ENCODE measurements at regions not wholly inside any gene's neighbourhood (a gene's known extent, or its start where the extent isn't known, plus 50 kb on each side); places are given as distances from the start of the nearest gene placed in this dataset.

GRCh38 chr12:89901906-89902642, 193.4 kb upstream of the ATP2B1 start:
- no peaks in the 10 kb centered on the region for H3K4me1 ChIP-seq (ENCODE audit: control insufficient read depth in 2 of 2, insufficient read depth in 2 of 2, low read length in 1 of 2)
- no peaks in the 10 kb centered on the region for H3K36me3 ChIP-seq (ENCODE audit: control insufficient read depth in 2 of 2, insufficient read depth in 2 of 2, low read length in 1 of 2)
- no peak overlapping the region for H3K27ac ChIP-seq (ENCODE audit: low read depth in 2 of 2, low read length in 1 of 2)
- no peak overlapping the region for H3K4me3 ChIP-seq (ENCODE audit: low read depth in 1 of 2, low read length in 2 of 2)
- H3K27me3 ChIP-seq (ENCODE audit: control insufficient read depth in 1 of 2, insufficient read depth in 2 of 2, low read length in 2 of 2) = no peaks in the 10 kb centered on the region
- H3K9me3 ChIP-seq (ENCODE audit: control insufficient read depth in 2 of 2, insufficient read depth in 1 of 2, low read depth in 1 of 2, low read length in 1 of 2) = no peaks in the 10 kb centered on the region
- whole genome bisulfite sequencing, 2 donors = 0 to 14% methylated on average over 1 of the region's 1 CpG

GRCh38 chr12:89901319-89901718, 192.7 kb upstream of the ATP2B1 start:
- no peak overlapping the region for H3K27ac ChIP-seq (ENCODE audit: low read depth in 2 of 2, low read length in 1 of 2)
- H3K9me3 ChIP-seq (ENCODE audit: control insufficient read depth in 2 of 2, insufficient read depth in 1 of 2, low read depth in 1 of 2, low read length in 1 of 2) = no peaks in the 10 kb centered on the region
- H3K4me3 ChIP-seq (ENCODE audit: low read depth in 1 of 2, low read length in 2 of 2) = no peak overlapping the region
- no peaks in the 10 kb centered on the region for H3K4me1 ChIP-seq (ENCODE audit: control insufficient read depth in 2 of 2, insufficient read depth in 2 of 2, low read length in 1 of 2)
- WGBS, 2 donors = 74 to 84% methylated on average over 2 of the region's 2 CpGs
- no peaks in the 10 kb centered on the region for H3K27me3 ChIP-seq (ENCODE audit: control insufficient read depth in 1 of 2, insufficient read depth in 2 of 2, low read length in 2 of 2)
- H3K36me3 ChIP-seq (ENCODE audit: control insufficient read depth in 2 of 2, insufficient read depth in 2 of 2, low read length in 1 of 2) = no peaks in the 10 kb centered on the region

GRCh38 chr12:89899651-89900050, 191.0 kb upstream of the ATP2B1 start:
- Histone ChIP-seq H3K27ac (ENCODE audit: low read depth in 2 of 2, low read length in 1 of 2) (no peak overlapping the region), H3K9me3 (ENCODE audit: control insufficient read depth in 2 of 2, insufficient read depth in 1 of 2, low read depth in 1 of 2, low read length in 1 of 2) (no peaks in the 10 kb centered on the region), H3K4me3 (ENCODE audit: low read depth in 1 of 2, low read length in 2 of 2) (no peak overlapping the region), H3K4me1 (ENCODE audit: control insufficient read depth in 2 of 2, insufficient read depth in 2 of 2, low read length in 1 of 2) (no peaks in the 10 kb centered on the region), H3K36me3 (ENCODE audit: control insufficient read depth in 2 of 2, insufficient read depth in 2 of 2, low read length in 1 of 2) (no peaks in the 10 kb centered on the region), H3K27me3 (ENCODE audit: control insufficient read depth in 1 of 2, insufficient read depth in 2 of 2, low read length in 2 of 2) (no peaks in the 10 kb centered on the region)
- 91% methylated on average over 2 of the region's 2 CpGs for WGBS, 2 donors

GRCh38 chr12:89895591-89895990, 187.0 kb upstream of the ATP2B1 start:
- no peak overlapping the region for H3K27ac ChIP-seq (ENCODE audit: low read depth in 2 of 2, low read length in 1 of 2)
- H3K36me3 ChIP-seq (ENCODE audit: control insufficient read depth in 2 of 2, insufficient read depth in 2 of 2, low read length in 1 of 2) = no peaks in the 10 kb centered on the region
- H3K27me3 ChIP-seq (ENCODE audit: control insufficient read depth in 1 of 2, insufficient read depth in 2 of 2, low read length in 2 of 2) = no peaks in the 10 kb centered on the region
- no peak overlapping the region for H3K4me3 ChIP-seq (ENCODE audit: low read depth in 1 of 2, low read length in 2 of 2)
- 87 to 89% methylated on average over 2 of the region's 2 CpGs for WGBS, 2 donors
- H3K9me3 ChIP-seq (ENCODE audit: control insufficient read depth in 2 of 2, insufficient read depth in 1 of 2, low read depth in 1 of 2, low read length in 1 of 2) = no peaks in the 10 kb centered on the region
- H3K4me1 ChIP-seq (ENCODE audit: control insufficient read depth in 2 of 2, insufficient read depth in 2 of 2, low read length in 1 of 2) = no peaks in the 10 kb centered on the region

GRCh38 chr12:89895101-89895500, 186.5 kb upstream of the ATP2B1 start:
- H3K27ac ChIP-seq (ENCODE audit: low read depth in 2 of 2, low read length in 1 of 2) = no peak overlapping the region
- H3K9me3 ChIP-seq (ENCODE audit: control insufficient read depth in 2 of 2, insufficient read depth in 1 of 2, low read depth in 1 of 2, low read length in 1 of 2) = no peaks in the 10 kb centered on the region
- no peaks in the 10 kb centered on the region for H3K36me3 ChIP-seq (ENCODE audit: control insufficient read depth in 2 of 2, insufficient read depth in 2 of 2, low read length in 1 of 2)
- H3K27me3 ChIP-seq (ENCODE audit: control insufficient read depth in 1 of 2, insufficient read depth in 2 of 2, low read length in 2 of 2) = no peaks in the 10 kb centered on the region
- no peak overlapping the region for H3K4me3 ChIP-seq (ENCODE audit: low read depth in 1 of 2, low read length in 2 of 2)
- 88 to 93% methylated on average over 5 of the region's 5 CpGs for WGBS, 2 donors
- no peaks in the 10 kb centered on the region for H3K4me1 ChIP-seq (ENCODE audit: control insufficient read depth in 2 of 2, insufficient read depth in 2 of 2, low read length in 1 of 2)

GRCh38 chr12:89893972-89894706, 185.5 kb upstream of the ATP2B1 start:
- no peak overlapping the region for H3K27ac ChIP-seq (ENCODE audit: low read depth in 2 of 2, low read length in 1 of 2)
- H3K36me3 ChIP-seq (ENCODE audit: control insufficient read depth in 2 of 2, insufficient read depth in 2 of 2, low read length in 1 of 2) = no peaks in the 10 kb centered on the region
- H3K9me3 ChIP-seq (ENCODE audit: control insufficient read depth in 2 of 2, insufficient read depth in 1 of 2, low read depth in 1 of 2, low read length in 1 of 2) = no peaks in the 10 kb centered on the region
- no peaks in the 10 kb centered on the region for H3K27me3 ChIP-seq (ENCODE audit: control insufficient read depth in 1 of 2, insufficient read depth in 2 of 2, low read length in 2 of 2)
- H3K4me1 ChIP-seq (ENCODE audit: control insufficient read depth in 2 of 2, insufficient read depth in 2 of 2, low read length in 1 of 2) = no peaks in the 10 kb centered on the region
- 71 to 79% methylated on average over 1 of the region's 1 CpG for WGBS, 2 donors
- H3K4me3 ChIP-seq (ENCODE audit: low read depth in 1 of 2, low read length in 2 of 2) = no peak overlapping the region

GRCh38 chr12:89892436-89892835, 183.8 kb upstream of the ATP2B1 start:
- Histone ChIP-seq H3K27ac (ENCODE audit: low read depth in 2 of 2, low read length in 1 of 2) (no peak overlapping the region), H3K4me1 (ENCODE audit: control insufficient read depth in 2 of 2, insufficient read depth in 2 of 2, low read length in 1 of 2) (no peaks in the 10 kb centered on the region), H3K36me3 (ENCODE audit: control insufficient read depth in 2 of 2, insufficient read depth in 2 of 2, low read length in 1 of 2) (no peaks in the 10 kb centered on the region), H3K4me3 (ENCODE audit: low read depth in 1 of 2, low read length in 2 of 2) (no peak overlapping the region), H3K27me3 (ENCODE audit: control insufficient read depth in 1 of 2, insufficient read depth in 2 of 2, low read length in 2 of 2) (no peaks in the 10 kb centered on the region), H3K9me3 (ENCODE audit: control insufficient read depth in 2 of 2, insufficient read depth in 1 of 2, low read depth in 1 of 2, low read length in 1 of 2) (no peaks in the 10 kb centered on the region)

GRCh38 chr12:89891933-89892332, 183.3 kb upstream of the ATP2B1 start:
- Histone ChIP-seq H3K4me3 (ENCODE audit: low read depth in 1 of 2, low read length in 2 of 2) (no peak overlapping the region), H3K9me3 (ENCODE audit: control insufficient read depth in 2 of 2, insufficient read depth in 1 of 2, low read depth in 1 of 2, low read length in 1 of 2) (no peaks in the 10 kb centered on the region), H3K4me1 (ENCODE audit: control insufficient read depth in 2 of 2, insufficient read depth in 2 of 2, low read length in 1 of 2) (no peaks in the 10 kb centered on the region), H3K27ac (ENCODE audit: low read depth in 2 of 2, low read length in 1 of 2) (no peak overlapping the region), H3K27me3 (ENCODE audit: control insufficient read depth in 1 of 2, insufficient read depth in 2 of 2, low read length in 2 of 2) (no peaks in the 10 kb centered on the region), H3K36me3 (ENCODE audit: control insufficient read depth in 2 of 2, insufficient read depth in 2 of 2, low read length in 1 of 2) (no peaks in the 10 kb centered on the region)

- Histone ChIP-seq H3K4me1 (ENCODE audit: control insufficient read depth in 2 of 2, insufficient read depth in 2 of 2, low read length in 1 of 2) (no peaks in the 10 kb centered on the region), H3K36me3 (ENCODE audit: control insufficient read depth in 2 of 2, insufficient read depth in 2 of 2, low read length in 1 of 2) (no peaks in the 10 kb centered on the region), H3K27ac (ENCODE audit: low read depth in 2 of 2, low read length in 1 of 2) (no peak overlapping the region), H3K9me3 (ENCODE audit: control insufficient read depth in 2 of 2, insufficient read depth in 1 of 2, low read depth in 1 of 2, low read length in 1 of 2) (no peaks in the 10 kb centered on the region), H3K4me3 (ENCODE audit: low read depth in 1 of 2, low read length in 2 of 2) (no peak overlapping the region), H3K27me3 (ENCODE audit: control insufficient read depth in 1 of 2, insufficient read depth in 2 of 2, low read length in 2 of 2) (no peaks in the 10 kb centered on the region)
- 82 to 94% methylated on average over 2 of the region's 2 CpGs for WGBS, 2 donors
Measured at GRCh38 chr12:89890161-89890560, 181.5 kb upstream of the ATP2B1 start.

- no peaks in the 10 kb centered on the region for H3K36me3 ChIP-seq (ENCODE audit: control insufficient read depth in 2 of 2, insufficient read depth in 2 of 2, low read length in 1 of 2)
- H3K9me3 ChIP-seq (ENCODE audit: control insufficient read depth in 2 of 2, insufficient read depth in 1 of 2, low read depth in 1 of 2, low read length in 1 of 2) = no peaks in the 10 kb centered on the region
- H3K27me3 ChIP-seq (ENCODE audit: control insufficient read depth in 1 of 2, insufficient read depth in 2 of 2, low read length in 2 of 2) = no peaks in the 10 kb centered on the region
- 94% methylated on average over 4 of the region's 4 CpGs for WGBS, 2 donors
- no peak overlapping the region for H3K4me3 ChIP-seq (ENCODE audit: low read depth in 1 of 2, low read length in 2 of 2)
- no peak overlapping the region for H3K27ac ChIP-seq (ENCODE audit: low read depth in 2 of 2, low read length in 1 of 2)
- H3K4me1 ChIP-seq (ENCODE audit: control insufficient read depth in 2 of 2, insufficient read depth in 2 of 2, low read length in 1 of 2) = no peaks in the 10 kb centered on the region
Measured at GRCh38 chr12:89889062-89889461, 180.4 kb upstream of the ATP2B1 start.
